GM18873 (cell line): ENCODE measurements at regions not wholly inside any gene's neighbourhood (a gene's known extent, or its start where the extent isn't known, plus 50 kb on each side); places are given as distances from the start of the nearest gene placed in this dataset.

Experiments used
- ATAC-seq: cut with Tn5 transposase; IDR thresholded peaks from one replicate; pipeline ENCODE4 v1.9.1; 2021; ENCODE audit warnings: mild to moderate bottlenecking, moderate library complexity, moderate number of reproducible peaks; ENCODE audit not compliant: unreplicated experiment, low FRiP score

GRCh38 chr5:58358501-58359178, 101.2 kb downstream of the PLK2 start:
- no peak for ATAC-seq

GRCh38 chr5:58357799-58358500, 101.9 kb downstream of the PLK2 start:
- ATAC-seq = no peak

- no peak for ATAC-seq
Observed at GRCh38 chr5:58357121-58357520, 102.8 kb downstream of the PLK2 start.

- ATAC-seq = no peak
Observed at GRCh38 chr5:58356662-58357061, 103.2 kb downstream of the PLK2 start.

- no peak for ATAC-seq
Observed at GRCh38 chr5:58354827-58355226, 105.1 kb downstream of the PLK2 start.

- no peak for ATAC-seq
Observed at GRCh38 chr5:58353992-58354391, 105.9 kb downstream of the PLK2 start.

- no peak for ATAC-seq
Observed at GRCh38 chr5:58351190-58351589, 108.7 kb downstream of the PLK2 start.

GRCh38 chr5:58348996-58349728, 110.7 kb downstream of the PLK2 start:
- ATAC-seq = no peak

- ATAC-seq = no peak
Observed at GRCh38 chr5:58346041-58346440, 113.8 kb downstream of the PLK2 start.

- ATAC-seq = no peak
Observed at GRCh38 chr5:58341476-58341875, 118.4 kb downstream of the PLK2 start.

GRCh38 chr5:58335518-58335917, 124.4 kb downstream of the PLK2 start:
- ATAC-seq = no peak

- ATAC-seq = no peak
Observed at GRCh38 chr5:58334035-58334434, 125.9 kb downstream of the PLK2 start.

- ATAC-seq = no peak
Observed at GRCh38 chr5:58330781-58331180, 129.1 kb downstream of the PLK2 start.

- no peak for ATAC-seq
Observed at GRCh38 chr5:58327289-58327688, 132.6 kb downstream of the PLK2 start.

GRCh38 chr5:58326022-58326421, 133.9 kb downstream of the PLK2 start:
- no peak for ATAC-seq

GRCh38 chr5:58322453-58322852, 137.4 kb downstream of the PLK2 start:
- ATAC-seq = no peak

- ATAC-seq = no peak
Observed at GRCh38 chr5:58318468-58318867, 141.4 kb downstream of the PLK2 start.

GRCh38 chr5:58317808-58318207, 142.1 kb downstream of the PLK2 start:
- ATAC-seq = no peak

GRCh38 chr5:58317009-58317408, 142.9 kb downstream of the PLK2 start:
- ATAC-seq = no peak

GRCh38 chr5:58315794-58316193, 144.1 kb downstream of the PLK2 start:
- ATAC-seq = no peak

GRCh38 chr5:58314356-58315210, 145.3 kb downstream of the PLK2 start:
- ATAC-seq = no peak
